Trophoblast cell (in vitro differentiated cells and primary cell): ENCODE measurements at regions not wholly inside any gene's neighbourhood (a gene's known extent, or its start where the extent isn't known, plus 50 kb on each side); places are given as distances from the start of the nearest gene placed in this dataset.

Experiments used
- DNase-seq, 2 donors: peaks; one replicate each; pipeline ENCODE4 v3.0.0-alpha.2; 2016
- H2AFZ ChIP-seq: 2 replicates; pipeline ENCODE4 v1.6.1; 2013; ENCODE audit warnings: low read length, moderate library complexity, mild to moderate bottlenecking; ENCODE audit not compliant: insufficient read depth, poor library complexity
- H2AK5ac ChIP-seq: 2 replicates; pipeline ENCODE4 v1.6.1; 2013; ENCODE audit warnings: mild to moderate bottlenecking, low read length
- H2BK120ac ChIP-seq: 2 replicates; pipeline ENCODE4 v1.6.1; 2013; ENCODE audit warnings: low read length, mild to moderate bottlenecking, moderate library complexity; ENCODE audit not compliant: insufficient read depth, poor library complexity
- H2BK12ac ChIP-seq: 2 replicates; pipeline ENCODE4 v1.6.1; 2013; ENCODE audit warnings: mild to moderate bottlenecking, low read length, moderate library complexity
- H2BK5ac ChIP-seq: 2 replicates; pipeline ENCODE4 v1.6.1; 2013; ENCODE audit warnings: low read length, low read depth, moderate library complexity, mild to moderate bottlenecking; ENCODE audit not compliant: poor library complexity
- H3K14ac ChIP-seq: 2 replicates; pipeline ENCODE4 v1.6.1; 2013; ENCODE audit warnings: mild to moderate bottlenecking, low read length
- H3K18ac ChIP-seq: 2 replicates; pipeline ENCODE4 v1.6.1; 2013; ENCODE audit warnings: mild to moderate bottlenecking, low read length
- H3K23ac ChIP-seq: 2 replicates; pipeline ENCODE4 v1.6.1; 2013; ENCODE audit warnings: low read length
- H3K27ac ChIP-seq: 2 replicates; pipeline ENCODE4 v1.5.1; 2013; ENCODE audit warnings: low read depth, mild to moderate bottlenecking, inconsistent platforms, low read length, moderate library complexity
- H3K27me3 ChIP-seq: 2 replicates; pipeline ENCODE4 v1.6.1; 2013; ENCODE audit warnings: inconsistent platforms, mild to moderate bottlenecking, low read length, moderate library complexity; ENCODE audit not compliant: insufficient read depth
- H3K36me3 ChIP-seq, 2 experiments: 1 replicate in 1 of 2; 2 replicates in 1 of 2; pipeline ENCODE4 v1.6.1; 2013; ENCODE audit warnings: low read length in 2 of 2, mild to moderate bottlenecking in 2 of 2, moderate library complexity in 1 of 2; ENCODE audit not compliant: insufficient read depth in 2 of 2, control insufficient read depth in 1 of 2
- H3K4ac ChIP-seq: 2 replicates; pipeline ENCODE4 v1.6.1; 2013; ENCODE audit warnings: low read depth, mild to moderate bottlenecking, low read length, moderate library complexity
- H3K4me1 ChIP-seq, 2 experiments: 1 replicate in 1 of 2; 2 replicates in 1 of 2; pipeline ENCODE4 v1.6.1; 2013; ENCODE audit warnings: low read length in 2 of 2, mild to moderate bottlenecking in 2 of 2, moderate library complexity in 1 of 2; ENCODE audit not compliant: insufficient read depth in 2 of 2, control insufficient read depth in 1 of 2
- H3K4me2 ChIP-seq: 2 replicates; pipeline ENCODE4 v1.6.1; 2013; ENCODE audit warnings: inconsistent platforms, mild to moderate bottlenecking, low read length, moderate library complexity
- H3K4me3 ChIP-seq: 2 replicates; pipeline ENCODE4 v1.5.1; 2013; ENCODE audit warnings: mild to moderate bottlenecking, low read depth, low read length, inconsistent platforms
- H3K79me1 ChIP-seq: one replicate; pipeline ENCODE4 v1.6.1; 2013; ENCODE audit warnings: low read length
- H3K79me2 ChIP-seq: 2 replicates; pipeline ENCODE4 v1.6.1; 2013; ENCODE audit warnings: low read length, mild to moderate bottlenecking; ENCODE audit not compliant: control insufficient read depth, insufficient read depth, poor library complexity
- H3K9ac ChIP-seq: 2 replicates; pipeline ENCODE4 v1.6.1; 2013; ENCODE audit warnings: mild to moderate bottlenecking, low read length
- H3K9me3 ChIP-seq: 2 replicates; pipeline ENCODE4 v1.6.1; 2013; ENCODE audit warnings: low read depth, mild to moderate bottlenecking, control low read depth, inconsistent platforms, low read length; ENCODE audit not compliant: insufficient read depth
- H4K12ac ChIP-seq: 2 replicates; pipeline ENCODE4 v1.6.1; 2013; ENCODE audit warnings: low read depth, mild to moderate bottlenecking, low read length, moderate library complexity
- H4K8ac ChIP-seq: 2 replicates; pipeline ENCODE4 v1.6.1; 2013; ENCODE audit warnings: low read depth, mild to moderate bottlenecking, low read length, moderate library complexity
- H4K91ac ChIP-seq: one replicate; pipeline ENCODE4 v1.6.1; 2013; ENCODE audit warnings: low read depth, mild to moderate bottlenecking, low read length, moderate library complexity
- WGBS: extraction: QIAGEN DNeasy Blood & Tissue Kit; methylation state at CpG from one replicate; pipeline ENCODE4 v1.1.7; 2013; ENCODE audit warnings: missing lambda C conversion rate; ENCODE audit not compliant: insufficient read length, insufficient coverage; ENCODE audit errors: extremely low coverage; 5-methylcytosine and 5-hydroxymethylcytosine counted together

DNA sequence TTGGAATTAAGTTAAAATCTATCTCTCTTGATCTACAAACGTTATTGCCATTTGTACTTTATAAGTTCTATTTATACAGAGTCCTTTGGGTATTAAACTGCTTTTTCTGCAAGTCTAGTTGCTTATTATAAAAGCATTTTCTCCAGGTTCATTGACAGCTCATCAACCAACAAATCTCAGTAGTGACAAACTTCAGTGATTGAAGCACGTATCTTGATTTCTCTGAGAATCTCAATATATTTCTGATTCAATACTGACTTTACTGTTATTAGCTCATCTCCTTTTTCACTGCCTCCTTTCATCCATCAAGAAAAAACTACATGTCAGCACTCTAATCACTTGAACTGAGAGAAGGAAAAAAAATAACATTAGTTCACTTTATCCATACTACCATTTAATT lies 630.2 kb downstream of the ARAP2 start:
- H2AFZ ChIP-seq: no peak overlapping the region
- no CpG with 5 or more reads among the region's 2 CpGs for WGBS

DNA sequence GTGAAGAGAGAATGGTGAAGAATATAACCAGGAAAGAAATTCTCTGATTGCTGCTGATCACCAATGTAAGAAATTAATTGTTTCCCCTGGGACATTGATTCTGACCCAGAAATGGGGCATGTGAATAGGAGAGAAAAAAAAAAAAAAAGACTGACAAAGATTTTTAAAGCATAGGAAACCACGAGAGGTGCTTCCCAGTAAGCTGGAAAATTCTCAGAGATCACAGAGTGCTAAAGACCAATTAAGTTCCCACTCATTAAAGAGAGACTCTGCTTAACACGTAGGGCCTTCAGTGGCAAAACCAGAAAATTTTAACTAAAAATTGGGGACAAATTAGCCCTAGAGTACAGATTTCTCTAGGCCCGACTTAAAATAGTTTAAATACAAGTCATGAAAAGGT lies 604.4 kb downstream of the ARAP2 start:
- H4K12ac ChIP-seq: no peak overlapping the region
- H4K91ac ChIP-seq: no peak overlapping the region
- no peaks in the 10 kb centered on the region for H3K4me1 ChIP-seq
- H3K27ac ChIP-seq: no peak overlapping the region
- H3K27me3 ChIP-seq: no peaks in the 10 kb centered on the region
- no peak overlapping the region for H3K18ac ChIP-seq
- H3K79me1 ChIP-seq: no peaks in the 10 kb centered on the region
- no peak overlapping the region for H2AFZ ChIP-seq
- H3K4ac ChIP-seq: no peak overlapping the region
- no CpG with 5 or more reads among the region's 3 CpGs for WGBS
- no peak overlapping the region for H3K14ac ChIP-seq
- H3K9ac ChIP-seq: no peak overlapping the region
- H3K9me3 ChIP-seq: no peaks in the 10 kb centered on the region
- no peak overlapping the region for H2BK120ac ChIP-seq
- H2AK5ac ChIP-seq: no peak overlapping the region
- no peaks in the 10 kb centered on the region for H3K36me3 ChIP-seq
- no peak overlapping the region for H2BK12ac ChIP-seq
- no peak overlapping the region for H2BK5ac ChIP-seq
- H4K8ac ChIP-seq: no peak overlapping the region
- no peaks in the 10 kb centered on the region for H3K79me2 ChIP-seq
- H3K4me3 ChIP-seq: no peak overlapping the region
- DNase-seq: no peak
- no peak overlapping the region for H3K4me2 ChIP-seq
- H3K23ac ChIP-seq: no peak overlapping the region

More for the DNA sequence above, 630.2 kb downstream of the ARAP2 start:
- no peak overlapping the region for H3K27ac ChIP-seq
- H4K12ac ChIP-seq: no peak overlapping the region
- H3K18ac ChIP-seq: no peak overlapping the region
- no peak for DNase-seq
- H2BK120ac ChIP-seq: no peak overlapping the region
- no peaks in the 10 kb centered on the region for H3K36me3 ChIP-seq
- H3K79me2 ChIP-seq: no peaks in the 10 kb centered on the region
- H3K4me2 ChIP-seq: no peak overlapping the region
- no peak overlapping the region for H3K23ac ChIP-seq
- no peaks in the 10 kb centered on the region for H3K27me3 ChIP-seq
- H3K14ac ChIP-seq: no peak overlapping the region
- H3K9ac ChIP-seq: no peak overlapping the region
- H3K4ac ChIP-seq: no peak overlapping the region
- no peaks in the 10 kb centered on the region for H3K79me1 ChIP-seq
- no peak overlapping the region for H3K4me3 ChIP-seq
- no peak overlapping the region for H2AK5ac ChIP-seq
- no peaks in the 10 kb centered on the region for H3K9me3 ChIP-seq
- H3K4me1 ChIP-seq: no peaks in the 10 kb centered on the region
- no peak overlapping the region for H4K91ac ChIP-seq
- no peak overlapping the region for H4K8ac ChIP-seq
- no peak overlapping the region for H2BK5ac ChIP-seq
- H2BK12ac ChIP-seq: no peak overlapping the region

DNA sequence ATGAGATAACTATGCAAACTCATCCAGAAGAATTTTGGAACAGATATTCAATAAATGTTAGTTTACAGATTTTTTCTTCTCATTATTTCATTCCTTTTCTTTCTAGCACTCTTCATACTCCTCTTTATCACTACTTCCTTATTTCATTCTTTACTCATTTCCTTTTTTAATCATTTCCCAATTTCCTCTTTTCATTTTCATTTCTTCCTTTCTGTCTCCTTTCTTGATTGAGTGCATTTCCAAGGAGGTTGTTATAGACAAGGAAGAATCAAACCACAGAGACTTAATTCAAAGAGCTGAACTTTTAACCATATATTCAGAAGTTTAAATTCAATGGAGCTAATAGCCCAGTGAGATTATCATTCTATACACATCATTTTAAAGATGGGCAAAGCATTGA lies 600.7 kb downstream of the ARAP2 start:
- no peak overlapping the region for H3K9ac ChIP-seq
- no peak overlapping the region for H3K4ac ChIP-seq
- no peak overlapping the region for H2BK120ac ChIP-seq
- H3K27me3 ChIP-seq: no peaks in the 10 kb centered on the region
- no peak overlapping the region for H3K4me3 ChIP-seq
- H4K8ac ChIP-seq: no peak overlapping the region
- H4K91ac ChIP-seq: no peak overlapping the region
- no peak overlapping the region for H2AFZ ChIP-seq
- H3K4me1 ChIP-seq: peaks cover 0 to 4% of the 10 kb centered on the region in 2 experiments
- no peak overlapping the region for H2BK5ac ChIP-seq
- no peak overlapping the region for H4K12ac ChIP-seq
- H3K4me2 ChIP-seq: no peak overlapping the region
- H3K9me3 ChIP-seq: no peaks in the 10 kb centered on the region
- no peak overlapping the region for H2AK5ac ChIP-seq
- H3K14ac ChIP-seq: no peak overlapping the region
- no peaks in the 10 kb centered on the region for H3K36me3 ChIP-seq
- H3K79me2 ChIP-seq: no peaks in the 10 kb centered on the region
- no peak overlapping the region for H3K23ac ChIP-seq
- H3K27ac ChIP-seq: no peak overlapping the region
- H3K18ac ChIP-seq: no peak overlapping the region
- DNase-seq: no peak
- no peaks in the 10 kb centered on the region for H3K79me1 ChIP-seq
- no peak overlapping the region for H2BK12ac ChIP-seq

DNA sequence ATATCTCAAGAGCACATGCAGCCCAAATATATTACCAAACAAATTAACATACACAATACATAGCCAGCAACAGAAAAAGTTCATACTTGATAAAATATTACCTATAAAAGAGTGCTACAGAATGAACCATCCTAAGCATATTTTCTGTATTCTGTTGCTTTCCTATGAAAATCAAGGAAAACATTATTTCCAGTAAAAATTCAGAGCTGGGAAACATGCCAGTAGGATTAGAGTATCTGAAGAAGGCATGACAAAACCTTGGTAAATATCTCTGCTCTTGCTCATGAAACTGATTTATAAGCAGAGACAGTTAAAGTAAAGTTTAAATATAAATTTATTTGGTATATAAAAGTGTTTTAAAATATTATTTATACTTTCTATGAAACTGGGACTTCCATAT lies 599.7 kb downstream of the ARAP2 start:
- Histone ChIP-seq H4K91ac (no peak overlapping the region), H3K4me2 (no peak overlapping the region), H3K4ac (no peak overlapping the region), H4K8ac (no peak overlapping the region), H2BK12ac (no peak overlapping the region), H4K12ac (no peak overlapping the region), H2AFZ (no peak overlapping the region), H3K9ac (no peak overlapping the region), H3K14ac (no peak overlapping the region), H2BK120ac (no peak overlapping the region), H3K4me1 (peaks cover 0 to 4% of the 10 kb centered on the region in 2 experiments), H3K79me1 (no peaks in the 10 kb centered on the region), H3K79me2 (no peaks in the 10 kb centered on the region), H3K27ac (no peak overlapping the region), H3K23ac (no peak overlapping the region), H2BK5ac (no peak overlapping the region), H3K36me3 (no peaks in the 10 kb centered on the region), H3K18ac (no peak overlapping the region), H3K4me3 (no peak overlapping the region), H2AK5ac (no peak overlapping the region), H3K9me3 (no peaks in the 10 kb centered on the region), H3K27me3 (no peaks in the 10 kb centered on the region)
- no peak for DNase-seq

DNA sequence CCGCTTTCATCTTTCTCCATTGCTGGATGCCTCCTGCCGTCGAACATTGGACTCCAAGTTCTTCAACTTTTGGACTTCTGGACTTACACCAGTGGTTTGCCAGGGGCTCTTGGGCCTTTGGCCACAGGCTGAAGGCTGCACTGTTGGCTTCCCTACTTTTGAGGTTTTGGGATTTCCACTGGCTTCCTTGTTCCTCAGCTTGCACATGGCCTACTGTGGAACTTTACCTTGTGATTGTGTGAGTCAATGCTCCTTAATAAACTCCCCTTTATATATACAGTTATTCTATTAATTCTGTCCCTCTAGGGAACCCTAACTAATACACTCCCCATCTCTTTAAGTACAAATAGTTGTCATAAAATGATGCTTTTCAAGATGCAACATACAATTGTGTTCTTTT lies 595.3 kb downstream of the ARAP2 start:
- no peak for DNase-seq
- Histone ChIP-seq H3K36me3 (no peaks in the 10 kb centered on the region), H3K14ac (no peak overlapping the region), H2BK12ac (no peak overlapping the region), H3K27me3 (no peaks in the 10 kb centered on the region), H4K12ac (no peak overlapping the region), H3K4me1 (peaks cover 0 to 4% of the 10 kb centered on the region in 2 experiments), H4K8ac (no peak overlapping the region), H3K23ac (no peak overlapping the region), H3K4me3 (no peak overlapping the region), H3K9ac (no peak overlapping the region), H3K18ac (no peak overlapping the region), H2AFZ (no peak overlapping the region), H3K27ac (no peak overlapping the region), H3K4ac (no peak overlapping the region), H3K4me2 (no peak overlapping the region), H2BK5ac (no peak overlapping the region), H3K9me3 (no peaks in the 10 kb centered on the region), H3K79me1 (no peaks in the 10 kb centered on the region), H3K79me2 (no peaks in the 10 kb centered on the region), H4K91ac (no peak overlapping the region), H2AK5ac (no peak overlapping the region), H2BK120ac (no peak overlapping the region)
- no CpG with 5 or more reads among the region's 3 CpGs for WGBS
